ENCODE measurements at regions not wholly inside any gene's neighbourhood (a gene's known extent, or its start where the extent isn't known, plus 50 kb on each side); places are given as distances from the start of the nearest gene placed in this dataset.

GRCh38 chr2:176687342-176687741, 418.1 kb downstream of the MTX2 start:
- H3K27ac ChIP-seq: peak overlapping the region in 1 of 10 donors; percentile 30
- intact Hi-C loops (cut with DNase I): no loop called here
- H3K4me1 ChIP-seq: peaks cover 0 to 14% (median 5%) of the 10 kb centered on the region in 9 donors
- no peak for DNase-seq
- H3K9me3 ChIP-seq: no peaks in the 10 kb centered on the region
- H3K4me3 ChIP-seq: no peak overlapping the region
- 38 to 47% methylated on average over 4 of the region's 4 CpGs for WGBS, 2 donors
- H3K36me3 ChIP-seq: no peaks in the 10 kb centered on the region
- TF ChIP-seq CTCF (IDR thresholded peaks at IDR 0.05): no peak
- peak in 4 of 8 donors; percentile 67 to 79 (median 70) for ATAC-seq
- peaks cover 0 to 7% (median 0%) of the 10 kb centered on the region in 7 donors for H3K27me3 ChIP-seq

GRCh38 chr2:176687944-176688343, 418.7 kb downstream of the MTX2 start:
- 43 to 54% methylated on average over 1 of the region's 1 CpG for WGBS, 2 donors
- H3K27ac ChIP-seq: peak overlapping the region in 1 of 10 donors; percentile 30
- intact Hi-C loops (cut with DNase I): no loop called here
- DNase-seq (no peak), ATAC-seq (no peak)
- H3K4me3 ChIP-seq: no peak overlapping the region
- no peaks in the 10 kb centered on the region for H3K36me3 ChIP-seq
- no peaks in the 10 kb centered on the region for H3K9me3 ChIP-seq
- peaks cover 0 to 4% (median 0%) of the 10 kb centered on the region in 7 donors for H3K27me3 ChIP-seq
- no peak for TF ChIP-seq CTCF (IDR thresholded peaks at IDR 0.05)
- H3K4me1 ChIP-seq: peaks cover 0 to 14% (median 0%) of the 10 kb centered on the region in 9 donors

GRCh38 chr2:176689711-176690110, 420.5 kb downstream of the MTX2 start:
- intact Hi-C loops (cut with DNase I): no loop called here
- ATAC-seq (no peak), DNase-seq (no peak)
- no peak overlapping the region for H3K27ac ChIP-seq
- H3K36me3 ChIP-seq: no peaks in the 10 kb centered on the region
- no peak for TF ChIP-seq CTCF (IDR thresholded peaks at IDR 0.05)
- H3K9me3 ChIP-seq: no peaks in the 10 kb centered on the region
- no peak overlapping the region for H3K4me3 ChIP-seq
- H3K4me1 ChIP-seq: peaks cover 0 to 14% (median 0%) of the 10 kb centered on the region in 9 donors
- 70 to 77% methylated on average over 1 of the region's 1 CpG for WGBS, 2 donors
- H3K27me3 ChIP-seq: peaks cover 0 to under 1% (median 0%) of the 10 kb centered on the region in 7 donors

GRCh38 chr2:176691471-176691870, 422.2 kb downstream of the MTX2 start:
- ATAC-seq (no peak), DNase-seq (no peak)
- Histone ChIP-seq H3K4me3 (no peak overlapping the region), H3K36me3 (no peaks in the 10 kb centered on the region), H3K27ac (no peak overlapping the region), H3K9me3 (no peaks in the 10 kb centered on the region), H3K27me3 (no peaks in the 10 kb centered on the region), H3K4me1 (peaks cover 0 to 14% (median 0%) of the 10 kb centered on the region in 9 donors)
- TF ChIP-seq CTCF (IDR thresholded peaks at IDR 0.05): no peak
- intact Hi-C loops (cut with DNase I): no loop called here
- 72 to 73% methylated on average over 2 of the region's 2 CpGs for WGBS, 2 donors

Data from heart right ventricle (tissue), 16 donors.